ENCODE measurements at regions not wholly inside any gene's neighbourhood (a gene's known extent, or its start where the extent isn't known, plus 50 kb on each side); places are given as distances from the start of the nearest gene placed in this dataset.
A peak's percentile ranks its signal among the peaks of the same experiment; 100 is the strongest.

DNA sequence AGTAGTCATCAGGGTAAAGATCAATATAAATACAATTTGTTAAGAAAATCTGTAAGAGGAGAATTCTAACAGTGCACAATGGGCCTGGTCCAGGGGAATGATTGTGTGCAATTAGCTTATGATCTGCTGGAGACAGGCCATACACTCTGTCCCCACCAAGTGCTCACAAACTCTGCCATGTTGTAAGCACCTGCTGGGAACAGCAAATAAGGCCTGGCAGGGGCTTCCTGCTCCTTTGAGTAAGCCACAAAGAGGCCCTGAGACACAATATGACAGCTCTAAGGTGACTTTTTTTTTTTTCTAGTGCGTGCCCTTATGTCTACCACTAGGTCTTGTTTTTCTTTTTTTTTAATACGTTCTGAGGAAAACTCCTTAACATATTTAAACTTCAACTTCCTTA, 866.3 kb upstream of the PCDH7 start:
- no peaks in the 10 kb centered on the region for H3K9me3 ChIP-seq (ENCODE audit: severe bottlenecking)
- TF ChIP-seq, protein P1, sequence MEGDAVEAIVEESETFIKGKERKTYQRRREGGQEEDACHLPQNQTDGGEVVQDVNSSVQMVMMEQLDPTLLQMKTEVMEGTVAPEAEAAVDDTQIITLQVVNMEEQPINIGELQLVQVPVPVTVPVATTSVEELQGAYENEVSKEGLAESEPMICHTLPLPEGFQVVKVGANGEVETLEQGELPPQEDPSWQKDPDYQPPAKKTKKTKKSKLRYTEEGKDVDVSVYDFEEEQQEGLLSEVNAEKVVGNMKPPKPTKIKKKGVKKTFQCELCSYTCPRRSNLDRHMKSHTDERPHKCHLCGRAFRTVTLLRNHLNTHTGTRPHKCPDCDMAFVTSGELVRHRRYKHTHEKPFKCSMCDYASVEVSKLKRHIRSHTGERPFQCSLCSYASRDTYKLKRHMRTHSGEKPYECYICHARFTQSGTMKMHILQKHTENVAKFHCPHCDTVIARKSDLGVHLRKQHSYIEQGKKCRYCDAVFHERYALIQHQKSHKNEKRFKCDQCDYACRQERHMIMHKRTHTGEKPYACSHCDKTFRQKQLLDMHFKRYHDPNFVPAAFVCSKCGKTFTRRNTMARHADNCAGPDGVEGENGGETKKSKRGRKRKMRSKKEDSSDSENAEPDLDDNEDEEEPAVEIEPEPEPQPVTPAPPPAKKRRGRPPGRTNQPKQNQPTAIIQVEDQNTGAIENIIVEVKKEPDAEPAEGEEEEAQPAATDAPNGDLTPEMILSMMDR (IDR thresholded peaks at IDR 0.05; ENCODE audit: poor library complexity, severe bottlenecking) = no peak
- DNase-seq (ENCODE audit: low spot score) (no peak), ATAC-seq (ENCODE audit: low read depth) (no peak)
- no peak overlapping the region for H3K4me3 ChIP-seq (ENCODE audit: severe bottlenecking)
- H3K27ac ChIP-seq (ENCODE audit: poor library complexity, severe bottlenecking) = no peak overlapping the region
- H3K36me3 ChIP-seq (ENCODE audit: low read depth) = no peaks in the 10 kb centered on the region
- no peaks in the 10 kb centered on the region for H3K4me1 ChIP-seq (ENCODE audit: insufficient read depth, poor library complexity, severe bottlenecking)
- no peaks in the 10 kb centered on the region for H3K27me3 ChIP-seq (ENCODE audit: insufficient read depth, poor library complexity, severe bottlenecking)

DNA sequence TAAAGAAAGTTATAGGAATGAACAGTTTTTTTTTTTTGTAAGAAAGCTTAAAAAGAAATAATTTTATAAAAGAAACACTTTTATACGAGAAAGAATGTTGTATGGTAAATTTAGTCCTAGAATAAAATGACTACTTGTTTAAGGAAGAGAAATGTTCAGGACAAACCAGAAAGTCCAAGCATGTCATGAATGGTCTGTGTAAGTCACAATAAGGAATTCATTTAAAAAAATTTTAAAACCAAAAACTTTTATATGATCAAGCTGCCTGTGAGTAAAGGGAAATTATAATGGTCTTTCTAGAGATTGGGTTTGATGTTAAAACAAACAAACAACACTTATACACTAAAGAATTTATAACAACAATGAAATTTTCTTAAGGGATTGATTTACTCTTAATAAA, 858.9 kb upstream of the PCDH7 start:
- Histone ChIP-seq H3K4me3 (ENCODE audit: severe bottlenecking) (no peak overlapping the region), H3K9me3 (ENCODE audit: severe bottlenecking) (peaks cover 7% of the 10 kb centered on the region), H3K27me3 (ENCODE audit: insufficient read depth, poor library complexity, severe bottlenecking) (peaks cover 3% of the 10 kb centered on the region), H3K27ac (ENCODE audit: poor library complexity, severe bottlenecking) (no peak overlapping the region), H3K4me1 (ENCODE audit: insufficient read depth, poor library complexity, severe bottlenecking) (no peaks in the 10 kb centered on the region), H3K36me3 (ENCODE audit: low read depth) (no peaks in the 10 kb centered on the region)
- DNase-seq (ENCODE audit: low spot score) = no peak
- TF ChIP-seq, protein P1 (IDR thresholded peaks at IDR 0.05; ENCODE audit: poor library complexity, severe bottlenecking) = no peak
- ATAC-seq (ENCODE audit: low read depth) = no peak

DNA sequence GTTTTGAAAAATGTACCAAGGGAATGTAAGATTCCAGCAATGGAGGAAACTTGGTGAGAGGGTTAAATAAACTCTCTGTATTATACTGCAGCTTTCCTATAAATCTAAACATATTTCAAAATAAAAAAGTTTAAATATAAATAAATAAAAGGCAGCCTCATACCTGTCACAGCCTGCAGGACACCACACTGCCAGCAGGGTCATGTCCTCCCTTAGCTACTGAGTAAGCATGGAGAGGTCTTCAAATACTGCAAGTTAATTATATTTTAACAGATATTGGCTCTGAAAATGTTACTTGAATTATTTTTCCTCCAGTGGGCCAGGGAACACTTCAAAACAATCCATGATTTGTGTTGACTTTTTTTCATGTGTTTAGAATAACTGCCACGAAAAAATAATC, 852.8 kb upstream of the PCDH7 start:
- no peak overlapping the region for H3K4me3 ChIP-seq (ENCODE audit: severe bottlenecking)
- TF ChIP-seq, protein P1 (IDR thresholded peaks at IDR 0.05; ENCODE audit: poor library complexity, severe bottlenecking) = no peak
- H3K27ac ChIP-seq (ENCODE audit: poor library complexity, severe bottlenecking) = no peak overlapping the region
- no peaks in the 10 kb centered on the region for H3K4me1 ChIP-seq (ENCODE audit: insufficient read depth, poor library complexity, severe bottlenecking)
- DNase-seq (ENCODE audit: low spot score) (no peak), ATAC-seq (ENCODE audit: low read depth) (no peak)
- peaks cover 3% of the 10 kb centered on the region for H3K27me3 ChIP-seq (ENCODE audit: insufficient read depth, poor library complexity, severe bottlenecking)
- H3K9me3 ChIP-seq (ENCODE audit: severe bottlenecking) = no peaks in the 10 kb centered on the region
- H3K36me3 ChIP-seq (ENCODE audit: low read depth) = no peaks in the 10 kb centered on the region

DNA sequence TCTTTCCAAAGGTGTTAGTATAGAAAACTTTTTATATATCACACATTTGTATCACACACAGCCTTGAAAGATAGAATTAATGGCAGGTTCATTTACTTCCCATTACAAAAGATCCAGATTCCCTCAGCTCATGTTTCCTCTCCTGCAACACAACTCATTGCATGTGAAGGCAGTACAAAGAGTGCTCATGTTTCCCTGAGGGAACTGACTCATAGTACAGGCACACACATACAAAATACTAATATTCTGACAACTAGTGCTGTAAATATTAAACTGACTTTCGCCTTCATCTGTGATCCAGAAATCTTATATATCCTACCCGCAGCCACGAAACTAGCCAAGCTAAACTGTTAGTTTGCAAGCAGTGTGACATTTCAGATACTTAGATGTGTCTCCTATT, 819.8 kb upstream of the PCDH7 start:
- H3K4me1 ChIP-seq (ENCODE audit: insufficient read depth, poor library complexity, severe bottlenecking) = no peaks in the 10 kb centered on the region
- H3K36me3 ChIP-seq (ENCODE audit: low read depth) = no peaks in the 10 kb centered on the region
- DNase-seq (ENCODE audit: low spot score) (no peak), ATAC-seq (ENCODE audit: low read depth) (peak; percentile 55; the same call in 1 of the 3 replicates)
- no peak overlapping the region for H3K27ac ChIP-seq (ENCODE audit: poor library complexity, severe bottlenecking)
- H3K9me3 ChIP-seq (ENCODE audit: severe bottlenecking) = no peaks in the 10 kb centered on the region
- no peak overlapping the region for H3K4me3 ChIP-seq (ENCODE audit: severe bottlenecking)
- H3K27me3 ChIP-seq (ENCODE audit: insufficient read depth, poor library complexity, severe bottlenecking) = no peaks in the 10 kb centered on the region
- TF ChIP-seq, protein P1 (IDR thresholded peaks at IDR 0.05; ENCODE audit: poor library complexity, severe bottlenecking) = no peak

DNA sequence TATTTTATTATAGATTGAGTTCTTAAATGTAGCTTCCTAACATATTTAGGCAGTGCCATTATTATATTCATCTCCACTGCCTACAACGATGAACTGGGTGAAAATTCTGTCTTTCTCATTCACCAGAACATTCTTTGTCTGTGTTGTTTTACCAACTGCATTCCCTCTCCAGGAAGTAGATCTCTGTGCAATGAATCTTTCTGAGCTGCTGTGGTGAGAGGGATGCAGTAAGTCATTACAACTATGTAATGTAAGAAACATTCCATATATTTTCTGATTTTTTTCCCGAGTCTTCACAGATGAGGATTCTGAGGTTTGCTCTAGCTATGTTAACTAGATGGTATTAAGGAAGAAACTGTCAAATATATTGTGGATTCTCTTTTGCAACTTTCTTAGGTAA, 811.9 kb upstream of the PCDH7 start:
- no peak for ATAC-seq (ENCODE audit: low read depth)
- TF ChIP-seq, protein P1 (IDR thresholded peaks at IDR 0.05; ENCODE audit: poor library complexity, severe bottlenecking) = no peak
- H3K4me3 ChIP-seq (ENCODE audit: severe bottlenecking) = no peak overlapping the region

More for the DNA sequence above, 811.9 kb upstream of the PCDH7 start:
- Histone ChIP-seq H3K36me3 (ENCODE audit: low read depth) (no peaks in the 10 kb centered on the region), H3K27me3 (ENCODE audit: insufficient read depth, poor library complexity, severe bottlenecking) (no peaks in the 10 kb centered on the region), H3K27ac (ENCODE audit: poor library complexity, severe bottlenecking) (no peak overlapping the region), H3K4me1 (ENCODE audit: insufficient read depth, poor library complexity, severe bottlenecking) (no peaks in the 10 kb centered on the region), H3K9me3 (ENCODE audit: severe bottlenecking) (peaks cover 2% of the 10 kb centered on the region)
- DNase-seq (ENCODE audit: low spot score) = no peak

Data from RWPE2 (cell line).